Hematopoietic multipotent progenitor cell treated with erythropoietin and hydrocortisone succinate and interleukin-3 and kit ligand, for 4 days (in vitro differentiated cells): ENCODE measurements at regions not wholly inside any gene's neighbourhood (a gene's known extent, or its start where the extent isn't known, plus 50 kb on each side); places are given as distances from the start of the nearest gene placed in this dataset.
A peak's percentile ranks its signal among the peaks of the same experiment; 100 is the strongest.
"Not testable (repeated sequence)": the region's sequence is repeated elsewhere in the genome, so short reads cannot be mapped to it uniquely, and the experiment has no call there.

Experiments used
- DNase-seq: peaks from one replicate; pipeline ENCODE4 v3.0.0-alpha.2; 2015

DNA sequence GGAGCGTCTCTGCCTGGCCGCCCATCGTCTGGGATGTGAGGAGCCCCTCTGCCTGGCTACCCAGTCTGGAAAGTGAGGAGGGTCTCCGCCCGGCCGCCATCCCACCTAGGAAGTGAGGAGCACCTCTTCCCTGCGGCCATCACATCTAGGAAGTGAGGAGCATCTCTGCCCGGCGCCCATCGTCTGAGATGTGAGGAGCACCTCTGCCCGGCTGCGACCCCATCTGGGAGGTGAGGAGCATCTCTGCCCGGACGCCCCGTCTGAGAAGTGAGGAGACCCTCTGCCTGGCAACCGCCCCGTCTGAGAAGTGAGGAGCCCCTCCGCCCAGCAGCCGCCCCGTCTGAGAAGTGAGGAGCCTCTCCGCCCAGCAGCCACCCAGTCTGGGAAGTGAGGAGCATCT, 84.5 kb downstream of the IDS start:
- not testable (repeated sequence) for DNase-seq

DNA sequence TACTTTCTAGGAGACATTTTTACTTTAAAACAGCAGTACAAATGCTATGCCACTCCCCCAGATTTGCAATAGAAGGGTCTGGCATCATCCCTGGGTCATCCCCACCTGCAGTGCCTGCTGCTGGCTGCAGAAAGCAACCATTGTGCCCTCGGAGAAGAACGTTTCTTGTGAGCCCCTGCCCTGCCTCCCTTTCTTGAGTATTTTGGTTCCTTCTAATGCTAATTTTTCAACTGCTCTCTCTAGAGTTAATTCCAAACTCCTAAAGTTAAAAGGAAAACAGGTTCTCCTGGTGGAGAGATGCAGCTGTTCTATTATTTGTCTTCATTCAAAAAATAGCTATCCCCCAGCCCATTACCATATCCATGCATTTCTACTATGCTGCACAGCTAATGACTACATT, 107.1 kb downstream of the IDS start:
- DNase-seq: no peak

DNA sequence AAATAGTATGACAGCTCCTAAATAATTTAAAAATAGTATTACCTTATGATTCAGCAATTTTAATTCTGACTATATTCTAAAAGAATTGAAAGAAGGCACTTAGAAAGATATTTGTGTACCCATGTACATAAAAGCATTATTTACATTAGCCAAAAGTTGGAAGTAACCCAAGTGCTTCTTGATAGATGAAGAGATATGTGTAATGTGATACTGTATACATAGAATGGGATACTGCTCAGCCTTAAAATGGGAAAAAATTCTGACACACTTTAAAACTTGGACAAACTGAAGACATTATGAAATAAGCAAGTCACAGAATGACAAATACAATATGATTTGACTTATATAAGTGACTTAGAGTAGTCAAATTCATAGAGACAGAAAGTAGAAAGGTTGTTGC, 112.2 kb downstream of the IDS start:
- DNase-seq: no peak

DNA sequence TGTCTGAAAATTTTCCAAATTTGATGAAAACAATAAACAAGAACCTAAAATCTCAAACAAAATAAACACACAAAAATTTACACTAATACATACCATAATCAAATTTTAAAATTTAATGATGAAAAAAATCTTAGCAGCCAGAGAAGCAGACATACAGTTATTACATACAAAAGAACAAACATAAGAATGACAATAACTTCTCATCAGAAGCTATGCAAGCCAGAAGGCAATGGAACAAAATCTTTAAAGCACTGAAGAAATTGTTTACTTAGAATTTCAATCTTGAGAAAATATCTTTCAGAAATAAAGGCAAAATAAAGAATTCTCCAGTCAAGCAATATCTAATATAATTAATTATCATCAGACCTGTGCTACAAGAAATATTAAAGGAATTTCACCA, 121.3 kb downstream of the IDS start:
- peak; percentile 5 for DNase-seq

DNA sequence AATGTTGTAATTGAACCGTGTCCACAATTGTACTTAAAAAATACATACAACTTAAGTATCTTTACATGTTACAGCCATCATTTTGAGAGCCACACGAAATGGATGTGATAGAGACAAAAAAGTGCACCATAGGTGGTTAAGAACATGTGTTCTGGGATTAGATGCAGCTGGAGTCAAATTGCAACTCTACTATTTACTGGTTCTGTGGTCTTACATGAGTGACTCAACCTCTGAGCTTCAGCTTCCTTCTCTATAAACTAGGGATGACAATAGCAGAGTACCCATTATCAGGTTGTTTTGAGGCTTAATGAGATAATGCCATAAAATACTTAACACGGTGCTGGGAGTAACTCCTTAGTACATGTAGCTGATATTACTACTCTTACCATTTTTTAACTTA, 130.4 kb downstream of the IDS start:
- DNase-seq: no peak

DNA sequence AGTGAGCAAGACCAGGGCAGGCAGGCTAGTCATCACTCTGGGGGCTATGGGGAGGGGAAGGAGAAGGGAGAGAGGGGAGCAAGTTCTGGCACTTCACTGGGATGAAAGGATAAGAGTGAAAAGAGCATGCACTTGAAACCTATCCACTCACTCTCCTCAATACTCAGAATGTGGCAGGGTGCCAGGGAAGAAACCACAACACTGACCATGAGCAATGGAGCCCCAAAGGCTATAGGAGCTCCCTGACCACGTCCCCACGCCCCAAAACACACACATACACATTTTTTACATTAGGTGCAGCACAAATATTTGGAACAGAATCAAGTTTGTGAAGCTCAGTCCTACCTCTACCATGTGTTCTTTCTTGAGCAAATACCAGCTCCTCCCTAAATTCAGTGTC, 132.2 kb downstream of the IDS start:
- DNase-seq: peak; percentile 36

DNA sequence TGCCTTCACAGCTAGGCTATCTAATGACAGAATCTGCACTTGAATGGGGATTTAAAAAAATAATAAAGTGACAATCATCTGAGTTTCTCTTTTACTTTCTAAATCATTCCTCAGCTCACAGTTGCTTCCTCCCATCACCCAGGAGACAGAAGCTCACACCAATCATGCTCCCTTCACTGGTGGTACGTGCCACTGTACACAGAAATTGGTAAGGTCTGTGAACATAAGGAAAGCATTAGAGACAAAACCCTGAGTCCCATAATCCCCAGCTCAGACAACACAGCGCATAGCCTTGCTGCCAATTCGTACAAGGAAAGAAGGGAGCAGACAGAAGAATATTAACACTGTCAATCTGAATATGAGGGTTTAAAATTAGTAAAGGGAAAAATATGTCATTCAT, 133.1 kb downstream of the IDS start:
- DNase-seq: no peak

DNA sequence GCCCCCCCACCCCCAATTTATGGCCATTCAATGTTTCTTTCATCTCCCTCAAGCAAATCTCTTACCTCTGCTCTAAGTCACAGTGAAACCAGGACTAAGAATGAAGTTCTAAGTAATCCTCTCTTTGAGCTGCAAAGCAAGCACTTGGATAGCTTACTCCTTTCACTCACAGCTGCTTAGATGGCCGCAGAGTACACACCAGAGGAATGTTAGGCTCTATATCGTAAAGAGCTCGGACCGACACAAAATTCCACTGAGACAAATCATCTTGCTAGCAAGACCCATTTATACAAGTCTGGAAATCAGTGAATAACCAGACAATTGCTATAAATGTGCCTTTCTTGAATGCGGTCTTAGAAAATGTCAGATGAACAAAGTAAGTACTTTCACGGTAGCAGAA, 135.0 kb downstream of the IDS start:
- no peak for DNase-seq

DNA sequence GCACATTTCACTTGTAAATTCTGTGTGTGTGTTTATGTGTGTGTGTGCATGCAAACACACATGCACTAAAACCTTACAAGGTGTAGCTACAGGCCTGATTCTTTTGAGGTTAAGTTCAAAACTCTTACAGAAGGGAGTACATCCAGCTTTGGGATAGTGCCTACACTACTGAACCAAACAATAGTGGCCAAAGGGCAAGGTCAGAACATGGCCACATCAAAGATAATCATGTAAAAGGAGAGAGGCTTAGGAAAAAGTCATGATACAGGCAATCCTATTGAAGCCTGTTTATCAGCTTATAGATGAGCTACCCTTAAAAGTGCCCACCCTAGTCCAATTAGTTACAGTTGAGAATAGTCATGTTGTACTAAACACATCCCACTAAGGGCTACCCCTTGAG, 139.6 kb downstream of the IDS start:
- DNase-seq: no peak

DNA sequence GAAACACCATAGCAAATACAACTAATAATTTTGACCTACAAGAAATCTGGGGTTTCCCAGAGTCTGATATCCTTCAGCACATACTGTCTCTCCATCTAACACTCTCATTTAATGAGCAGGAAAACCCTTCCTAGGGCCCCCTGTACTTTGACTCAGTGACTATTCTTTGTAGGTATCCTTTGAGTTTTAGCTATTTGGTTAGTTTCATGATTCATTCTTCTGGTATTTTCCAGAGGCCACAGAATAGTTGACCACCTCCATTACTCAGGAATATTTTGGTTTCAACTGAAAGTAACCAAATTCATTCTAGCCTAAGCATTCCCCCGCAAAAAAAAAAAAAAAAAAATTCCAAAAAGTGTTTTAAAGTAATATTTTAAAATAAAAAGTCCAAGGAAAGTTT, 140.0 kb downstream of the IDS start:
- DNase-seq: no peak

DNA sequence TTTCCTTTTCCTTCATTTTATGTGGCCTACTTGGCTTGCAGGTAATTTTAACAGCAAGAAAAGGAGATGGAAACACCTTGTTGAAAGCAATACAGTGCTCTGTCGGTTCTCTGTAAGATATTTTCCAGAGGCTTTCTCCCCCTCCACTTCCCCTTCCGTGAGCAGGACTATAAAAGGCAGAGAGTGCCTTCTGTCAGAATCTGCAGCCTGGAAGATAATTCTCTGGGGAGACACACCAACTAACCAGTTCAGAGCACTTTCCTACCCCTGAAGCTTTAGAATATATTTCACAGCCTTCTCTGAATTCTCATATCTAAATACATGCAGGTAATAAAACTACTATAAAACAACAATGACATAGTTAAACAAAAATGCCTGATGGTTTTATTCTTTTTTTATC, 141.1 kb downstream of the IDS start:
- DNase-seq: peak; percentile 40

DNA sequence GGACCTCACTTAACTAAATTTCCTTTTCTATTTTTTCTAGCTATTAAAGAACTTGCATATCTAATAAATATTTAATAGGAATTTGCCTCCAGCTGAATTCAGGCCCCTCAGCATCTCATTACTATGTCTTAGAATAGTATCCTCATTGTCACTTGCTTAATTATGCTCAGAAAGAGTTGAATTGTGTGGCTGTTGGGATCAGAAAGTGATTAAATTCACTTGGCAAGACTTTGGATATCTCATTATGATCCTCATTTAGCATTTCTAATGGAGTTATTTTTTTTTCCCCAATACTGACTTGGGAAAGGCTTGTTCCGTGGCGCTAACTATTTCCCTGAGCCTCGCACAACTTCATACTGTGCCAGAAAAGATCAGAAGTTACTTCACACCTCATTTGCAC, 158.8 kb downstream of the IDS start:
- no peak for DNase-seq

DNA sequence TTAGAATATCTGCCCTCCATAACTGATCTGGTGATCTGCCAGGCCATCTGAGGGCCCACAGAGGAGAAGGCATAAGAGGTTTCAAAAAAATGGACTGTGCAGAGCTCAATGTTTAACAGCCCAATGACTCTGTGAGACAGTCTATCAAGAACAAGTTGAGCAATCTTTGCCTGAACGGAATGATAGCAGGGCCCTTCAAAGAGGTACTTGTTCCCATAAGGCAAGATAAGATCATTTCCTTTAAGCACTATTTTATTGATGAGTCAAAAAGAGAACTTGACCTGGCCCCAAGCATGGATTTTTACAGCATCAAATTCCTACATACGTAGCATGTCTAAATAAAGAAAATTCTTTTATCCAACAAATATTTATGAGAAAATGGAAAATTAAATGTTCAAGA, 182.8 kb downstream of the IDS start:
- no peak for DNase-seq

DNA sequence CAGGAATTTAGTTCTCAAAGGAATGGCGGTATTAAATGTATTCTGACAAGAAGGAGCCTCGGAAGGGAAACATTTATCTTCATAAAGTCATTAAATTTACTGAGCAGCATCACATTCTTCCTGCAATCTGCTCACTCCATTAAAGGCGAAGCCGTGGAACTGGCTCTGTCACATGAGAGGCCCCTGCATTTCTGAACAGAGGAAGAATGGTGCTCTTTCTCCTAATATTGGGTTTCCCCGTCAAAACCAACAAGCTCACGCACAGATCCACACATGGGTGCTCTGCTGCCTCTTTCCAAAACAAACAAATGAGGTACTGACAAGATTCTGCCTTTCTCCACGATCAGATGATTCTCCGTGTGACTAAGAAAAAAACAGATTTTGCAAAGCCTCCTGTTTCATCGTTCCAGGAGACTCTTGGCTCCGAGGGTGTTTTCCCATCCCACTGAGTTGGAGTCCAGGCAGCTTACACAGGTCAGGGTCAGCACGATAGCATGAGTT, 191.2 kb downstream of the IDS start:
- DNase-seq: no peak

DNA sequence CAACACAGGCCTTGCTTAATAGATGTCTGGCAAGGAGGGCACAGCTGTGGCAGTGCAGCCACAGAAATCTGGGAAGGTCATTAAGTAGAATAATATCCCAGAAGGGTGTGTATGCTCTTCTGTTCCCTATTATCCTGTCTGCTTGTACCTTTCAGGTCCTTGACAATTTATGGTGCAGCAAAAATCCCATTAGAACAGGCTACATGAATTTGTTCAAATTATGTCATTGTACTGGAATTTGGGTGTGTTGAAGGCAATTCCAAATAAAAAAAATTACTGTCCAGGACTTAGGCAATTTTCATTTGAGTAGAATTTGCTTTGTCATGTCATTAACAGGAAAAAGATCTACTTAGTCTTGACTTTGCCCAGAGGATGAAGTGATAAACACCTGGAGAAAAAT, 192.1 kb downstream of the IDS start:
- no peak for DNase-seq

DNA sequence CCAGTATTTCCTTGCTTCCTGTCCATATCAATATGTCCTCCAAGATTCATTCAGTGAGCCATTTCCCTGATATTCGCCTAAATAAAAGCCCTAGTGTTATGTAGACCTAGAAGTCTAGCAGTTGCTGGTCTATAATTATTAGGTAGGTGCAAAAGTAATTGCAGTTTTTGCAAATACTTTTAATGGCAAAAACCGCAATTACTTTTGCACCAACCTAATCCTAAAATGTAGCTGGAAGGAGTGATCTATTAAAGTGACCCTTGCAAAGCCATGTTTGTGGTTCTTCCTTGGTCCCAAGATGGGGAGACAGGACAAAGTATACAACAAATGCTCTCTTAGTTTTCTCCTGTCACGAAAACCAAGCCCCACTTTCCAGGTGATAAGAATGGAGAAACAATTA, 193.0 kb downstream of the IDS start:
- DNase-seq: no peak

DNA sequence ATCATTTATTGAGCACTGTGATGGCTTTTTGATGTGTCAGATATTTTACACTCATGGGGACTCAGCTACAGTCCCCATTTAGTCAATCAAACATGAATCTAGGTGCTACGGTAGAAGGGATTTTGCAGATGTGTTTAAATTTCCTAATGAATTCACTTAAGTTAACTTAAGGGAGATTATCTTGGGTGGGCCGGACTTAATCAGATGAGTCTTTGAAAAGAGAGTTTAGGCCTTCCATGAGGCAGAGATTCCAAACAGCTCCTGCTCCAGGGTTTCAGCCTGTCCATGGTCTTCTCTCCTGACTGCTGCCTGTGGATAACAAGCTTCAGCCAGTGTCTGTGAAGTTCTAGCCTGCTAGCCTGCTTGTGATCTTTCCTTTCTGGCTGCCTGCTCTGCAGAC, 202.4 kb downstream of the IDS start:
- no peak for DNase-seq

DNA sequence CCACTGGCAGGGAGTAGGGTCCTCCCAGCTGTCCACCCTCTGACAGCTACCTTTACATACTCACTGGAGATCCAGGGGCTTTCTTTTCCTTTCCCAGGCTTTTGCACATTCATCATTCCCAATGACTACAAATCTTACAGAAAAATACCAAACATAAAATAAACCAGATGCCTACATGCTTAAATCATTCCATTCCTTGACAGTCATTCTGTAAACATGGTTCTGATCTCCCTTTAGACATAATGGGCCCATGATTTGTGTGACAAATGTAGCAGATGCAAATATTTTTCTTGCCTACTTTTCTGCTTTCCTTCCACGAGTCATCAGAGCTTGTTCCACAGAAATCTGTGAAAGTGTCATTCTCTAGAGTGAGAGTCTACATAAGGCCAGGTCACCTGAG, 207.0 kb downstream of the IDS start:
- no peak for DNase-seq

DNA sequence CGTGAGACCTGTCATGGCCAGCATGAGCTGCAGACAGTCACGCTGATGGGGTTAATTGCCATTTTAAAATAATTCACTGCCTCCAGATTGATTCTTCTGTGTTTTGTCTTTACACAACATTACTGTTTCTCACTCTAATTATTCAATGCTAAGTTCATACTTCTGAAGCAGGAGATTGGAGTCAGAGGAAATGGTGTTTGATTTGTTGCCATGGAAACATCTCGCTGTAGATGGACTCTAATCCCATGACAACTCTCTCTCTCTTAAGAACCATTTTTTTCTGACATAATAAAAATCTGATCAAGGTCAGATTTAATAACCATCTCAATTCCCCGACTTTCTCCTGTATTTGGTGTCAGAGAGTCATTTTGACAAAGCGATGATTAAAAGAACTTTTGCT, 209.0 kb downstream of the IDS start:
- DNase-seq: no peak

DNA sequence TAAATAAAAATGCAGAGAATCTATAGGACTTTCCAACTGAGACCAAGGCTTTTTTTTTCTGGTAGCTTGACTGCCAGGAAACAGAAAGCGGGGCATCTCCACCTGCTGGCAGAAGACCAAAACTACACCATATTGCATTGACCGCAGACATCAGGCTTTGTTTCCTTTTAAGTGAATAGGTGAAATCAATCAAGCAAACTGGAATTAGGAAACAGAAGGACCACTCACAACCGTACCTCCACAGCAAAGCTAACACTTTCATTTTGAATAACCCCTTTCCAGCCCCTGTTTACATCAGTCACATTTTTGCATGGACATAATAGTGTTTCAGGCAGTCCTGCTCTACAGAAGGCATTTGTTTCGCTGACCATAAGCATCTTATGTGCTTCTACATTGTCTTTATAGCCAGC, 218.2 kb downstream of the IDS start:
- peak; percentile 67 for DNase-seq

DNA sequence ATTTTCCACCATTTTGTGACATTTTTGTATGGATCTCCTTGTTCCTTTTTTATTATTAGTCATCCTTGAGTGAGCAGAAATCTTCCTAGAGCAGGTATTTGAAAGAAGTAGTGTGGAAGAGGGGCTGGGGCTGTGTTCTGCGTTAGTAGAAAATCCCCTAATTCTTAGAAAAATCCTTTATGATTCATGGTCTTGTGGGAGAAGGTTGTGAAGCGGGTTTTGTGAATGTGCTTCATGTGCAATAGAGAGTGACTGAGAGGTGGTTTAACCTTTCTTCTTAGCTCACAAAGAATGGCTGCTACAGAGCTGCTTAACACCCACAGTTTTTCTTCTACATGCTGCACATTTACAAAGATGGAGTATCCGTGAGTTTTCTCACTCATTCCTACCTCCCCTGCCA, 220.5 kb downstream of the IDS start:
- no peak for DNase-seq

DNA sequence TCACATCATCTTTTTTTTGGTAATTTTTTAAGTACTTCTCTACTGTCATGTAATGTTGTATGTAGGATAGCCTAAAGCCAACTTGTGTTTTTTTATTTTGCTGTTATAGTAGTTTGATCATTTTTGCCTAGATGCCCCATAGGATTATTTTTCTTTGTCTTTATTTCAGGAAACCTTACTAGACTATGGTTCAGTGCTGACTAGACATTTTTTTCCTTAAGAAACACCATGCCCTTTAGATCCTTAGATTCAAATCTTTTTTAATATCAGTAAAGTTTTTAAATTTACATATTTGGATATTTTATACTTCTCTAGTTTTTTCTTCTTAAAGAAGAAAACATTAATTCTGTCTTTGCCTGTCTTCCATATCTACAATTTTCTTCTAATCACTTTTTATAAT, 221.3 kb downstream of the IDS start:
- DNase-seq: no peak

DNA sequence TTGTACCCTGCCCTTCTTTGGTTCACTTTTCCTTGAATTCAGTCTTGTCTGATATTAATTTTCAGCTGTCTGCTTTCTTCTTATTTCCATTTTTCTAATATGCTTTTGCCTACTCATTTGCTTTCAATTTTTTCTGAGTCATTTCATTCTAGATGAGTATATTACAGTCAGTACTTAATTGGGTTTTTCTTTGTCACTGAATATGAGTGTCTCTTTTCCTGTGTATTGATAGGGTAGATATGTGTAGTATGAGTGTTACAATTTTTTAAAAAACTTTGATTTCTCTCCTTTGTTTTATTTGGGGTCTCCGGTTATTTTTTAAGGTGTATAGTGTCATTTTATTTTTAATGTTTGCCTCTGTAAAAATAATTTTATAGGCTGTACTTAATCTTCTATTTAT, 222.2 kb downstream of the IDS start:
- DNase-seq: no peak

DNA sequence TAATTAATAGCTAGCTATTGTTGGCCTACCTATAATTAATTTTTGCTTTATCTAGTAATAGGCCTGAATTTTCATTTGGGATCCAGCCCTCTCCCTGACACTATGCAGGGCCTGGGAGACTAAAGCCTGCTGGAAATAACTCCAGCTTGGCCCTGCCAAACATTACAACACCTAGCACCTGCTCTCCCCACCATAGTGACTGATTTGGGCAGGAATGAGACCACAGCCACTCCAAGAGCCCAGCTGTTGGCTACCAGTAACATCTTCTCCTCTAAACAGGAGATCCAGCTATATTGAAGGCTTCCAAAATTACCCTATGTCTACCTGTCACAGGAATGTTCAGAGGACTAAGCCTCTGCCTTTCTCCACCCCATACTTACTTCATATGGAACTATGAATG, 225.1 kb downstream of the IDS start:
- no peak for DNase-seq

DNA sequence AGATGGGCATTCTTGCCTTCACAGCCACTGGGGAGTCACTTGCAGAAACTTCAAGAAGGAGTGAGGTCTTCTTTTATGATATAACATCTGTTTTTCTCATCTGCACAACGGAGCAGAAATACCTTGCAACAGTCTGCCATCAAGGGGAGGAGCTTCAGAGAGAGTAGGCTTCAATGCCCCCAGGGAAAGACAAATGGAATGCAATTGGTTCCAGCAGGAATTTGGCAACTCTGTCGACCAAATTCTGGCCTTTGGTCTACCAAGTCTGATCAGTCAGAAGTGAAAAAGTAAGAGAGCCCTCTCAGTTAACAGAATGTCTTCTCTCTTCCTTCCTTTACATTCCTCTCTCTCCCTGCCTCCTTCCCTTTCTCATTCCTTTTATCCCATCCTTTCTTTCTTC, 229.3 kb downstream of the IDS start:
- no peak for DNase-seq

DNA sequence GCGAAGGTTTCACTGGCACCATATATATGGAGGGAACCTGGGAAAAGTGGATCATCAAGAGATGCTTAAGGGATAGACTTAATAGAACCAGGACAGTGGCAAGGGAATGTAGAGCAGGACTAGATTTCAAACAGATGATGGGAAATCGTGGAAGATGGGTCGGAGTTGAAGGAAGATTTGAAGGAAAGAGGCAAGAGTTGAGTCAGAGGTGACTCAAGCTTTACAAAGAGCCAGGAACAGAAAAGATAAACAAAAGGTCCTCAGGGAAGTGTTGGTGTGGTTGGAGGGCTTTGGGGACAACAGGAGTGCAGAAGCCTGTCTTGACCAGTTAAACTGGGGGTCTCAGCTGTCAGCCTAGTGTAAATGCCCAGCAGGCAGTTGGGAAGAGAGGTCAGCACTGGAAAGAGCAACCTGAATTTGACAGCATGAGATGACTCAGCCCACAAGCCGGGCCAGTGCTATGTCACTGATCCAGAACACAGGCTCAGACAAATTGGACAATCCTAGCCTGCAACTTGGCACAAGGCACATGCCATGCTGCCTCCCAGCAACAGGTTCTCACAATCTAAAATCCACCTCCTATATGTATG, 230.5 kb downstream of the IDS start:
- DNase-seq: no peak
